OCI-LY7 (cell line): ENCODE measurements at regions not wholly inside any gene's neighbourhood (a gene's known extent, or its start where the extent isn't known, plus 50 kb on each side); places are given as distances from the start of the nearest gene placed in this dataset.
A peak's percentile ranks its signal among the peaks of the same experiment; 100 is the strongest.

Source experiments
- BruUV-seq: library from RNA; stranded (reverse); fragments of 400-500 nt; replicated peaks from 2 replicates; lab custom pipeline; 2021; lab: Mats Ljungman, UMichigan
- CTCF ChIA-PET: fragments of 300-600 bp; sonication (Branson Sonifier 250); formaldehyde crosslinking; loops from one replicate; lab custom pipeline; 2022; ENCODE audit warnings: antibody characterized with exemption; ENCODE audit not compliant: unreplicated experiment; lab: Charles Lee
- POLR2A ChIA-PET: fragments of 300-600 bp; sonication (Branson Sonifier 250); formaldehyde crosslinking; loops from one replicate; lab custom pipeline; 2022; ENCODE audit warnings: antibody characterized with exemption; lab: Charles Lee
- DNase-seq: peaks from one replicate; pipeline ENCODE4 v3.0.0-alpha.2; 2015; ENCODE audit warnings: low spot score
- H2AFZ ChIP-seq: fragments of 200-600 bp; sonication (generic), shearing (Covaris generic); 2 replicates; pipeline ENCODE4 v1.6.1; 2014; ENCODE audit warnings: mild to moderate bottlenecking, antibody characterized with exemption, low read length, moderate library complexity
- H3K27ac ChIP-seq: fragments of 200-600 bp; sonication (generic); 2 replicates; pipeline ENCODE4 v1.5.1; 2014; ENCODE audit warnings: mixed run types, low read depth, mild to moderate bottlenecking, moderate library complexity, low read length, inconsistent platforms; ENCODE audit not compliant: poor library complexity, severe bottlenecking
- H3K36me3 ChIP-seq: fragments of 200-600 bp; sonication (generic); 2 replicates; pipeline ENCODE4 v1.6.1; 2014; ENCODE audit warnings: mild to moderate bottlenecking, antibody characterized with exemption, low read length, moderate library complexity, mixed read lengths; ENCODE audit not compliant: insufficient read depth
- H3K4me1 ChIP-seq: fragments of 200-600 bp; sonication (generic); 2 replicates; pipeline ENCODE4 v1.5.1; 2014; ENCODE audit warnings: mild to moderate bottlenecking, low read length; ENCODE audit not compliant: insufficient read depth, poor library complexity, severe bottlenecking
- H3K4me2 ChIP-seq: fragments of 200-600 bp; sonication (generic); 2 replicates; pipeline ENCODE4 v1.6.1; 2014; ENCODE audit warnings: mild to moderate bottlenecking, low read length
- H3K4me3 ChIP-seq: fragments of 200-600 bp; sonication (generic); 2 replicates; pipeline ENCODE4 v1.5.1; 2014; ENCODE audit warnings: mild to moderate bottlenecking, low read depth, low read length; ENCODE audit not compliant: poor library complexity, severe bottlenecking
- H3K79me2 ChIP-seq: fragments of 200-600 bp; sonication (generic); 2 replicates; pipeline ENCODE4 v1.6.1; 2016; ENCODE audit warnings: low read depth, mild to moderate bottlenecking, low read length, moderate library complexity, mixed read lengths; ENCODE audit not compliant: insufficient read depth
- H3K9me2 ChIP-seq: fragments of 200-600 bp; sonication (generic); 2 replicates; pipeline ENCODE4 v1.6.1; 2016; ENCODE audit warnings: mild to moderate bottlenecking, low read length, mixed read lengths; ENCODE audit not compliant: insufficient read depth
- H3K9me3 ChIP-seq: fragments of 200-600 bp; sonication (generic); 2 replicates; pipeline ENCODE4 v1.6.1; 2014; ENCODE audit warnings: mild to moderate bottlenecking, mixed run types, low read length, mixed read lengths
- H4K20me1 ChIP-seq: fragments of 200-600 bp; sonication (generic); 2 replicates; pipeline ENCODE4 v1.6.1; 2014; ENCODE audit warnings: mild to moderate bottlenecking, antibody characterized with exemption, low read length, moderate library complexity, mixed read lengths; ENCODE audit not compliant: insufficient read depth
- CTCF ChIP-seq: fragments of 200-600 bp; sonication (generic); conservative IDR thresholded peaks from 2 replicates; pipeline ENCODE4 v1.5.1; 2014; ENCODE audit warnings: mild to moderate bottlenecking, antibody characterized with exemption, low read length, moderate library complexity, mixed read lengths
- EZH2phosphoT487 ChIP-seq: fragments of 200-600 bp; sonication (generic); IDR thresholded peaks from 2 replicates; pipeline ENCODE4 v1.6.1; 2018; ENCODE audit warnings: low read depth, borderline replicate concordance, mild to moderate bottlenecking, mixed run types, antibody characterized with exemption, low read length, moderate library complexity, mixed read lengths
- intact Hi-C: fragments of 100-400 bp; cut with micrococcal nuclease; formaldehyde crosslinking; loops from one replicate; pipeline ENCODE4 v1.10.0; 2022; ENCODE audit not compliant: unreplicated experiment

- Histone ChIP-seq H3K79me2 (no peaks in the 10 kb centered on the region), H4K20me1 (no peaks in the 10 kb centered on the region), H3K4me2 (peak overlapping the region; percentile 63), H3K9me2 (no peaks in the 10 kb centered on the region), H2AFZ (peak overlapping the region; percentile 84), H3K4me1 (peaks cover 22% of the 10 kb centered on the region), H3K27ac (no peak overlapping the region), H3K36me3 (no peaks in the 10 kb centered on the region), H3K4me3 (peak overlapping the region; percentile 37), H3K9me3 (no peaks in the 10 kb centered on the region)
- POLR2A ChIA-PET = interaction anchor here (0.6 to 1.8 kb wide), 5 partner anchors 36 to 492 kb away, joined by 3 to 7 read pairs (median 4); no protein-coding TSS in a partner anchor
- CTCF ChIA-PET = interaction anchor here (0.8 to 1.7 kb wide), 3 partner anchors 38 to 610 kb away, joined by 3 to 8 read pairs (median 3); no protein-coding TSS in a partner anchor
- intact Hi-C loops = loop anchor here (1.0 to 10.0 kb wide), 7 partner anchors 36 to 1241 kb away; partner anchors contain the start of gene IFT57
- peak; percentile 82 for DNase-seq
- no TSS peak for BruUV-seq
- TF ChIP-seq CTCF (peak; percentile 98), EZH2phosphoT487 (no peak)
These were observed 141.3 kb upstream of the CCDC54 start for GRCh38 chr3:107235928-107236315.

GRCh38 chr3:107236655-107237337 is 140.4 kb upstream of the CCDC54 start:
- DNase-seq = no peak
- Histone ChIP-seq H3K27ac (no peak overlapping the region), H3K9me3 (no peaks in the 10 kb centered on the region), H3K4me3 (no peak overlapping the region), H3K36me3 (no peaks in the 10 kb centered on the region), H3K4me1 (peaks cover 29% of the 10 kb centered on the region), H2AFZ (peak overlapping the region; percentile 84; the same call in 1 of the 2 replicates), H3K79me2 (no peaks in the 10 kb centered on the region), H4K20me1 (no peaks in the 10 kb centered on the region), H3K9me2 (no peaks in the 10 kb centered on the region), H3K4me2 (peak overlapping the region; percentile 63)
- no TSS peak for BruUV-seq
- TF ChIP-seq CTCF = no peak
- TF ChIP-seq EZH2phosphoT487 = no peak
- intact Hi-C loops = loop anchor here (1.0 to 10.0 kb wide), 7 partner anchors 36 to 1241 kb away; partner anchors contain the start of gene IFT57
- ChIA-PET CTCF (interaction anchor here (0.8 to 1.7 kb wide), 3 partner anchors 37 to 609 kb away, joined by 3 to 8 read pairs (median 3); no protein-coding TSS in a partner anchor), POLR2A (interaction anchor here (0.8 to 1.8 kb wide), 5 partner anchors 35 to 507 kb away, joined by 4 to 7 read pairs (median 5); no protein-coding TSS in a partner anchor)

GRCh38 chr3:107238787-107239186 is 138.5 kb upstream of the CCDC54 start:
- BruUV-seq = no TSS peak
- H3K4me1 ChIP-seq = peaks cover 40% of the 10 kb centered on the region
- TF ChIP-seq EZH2phosphoT487 (no peak), CTCF (no peak)
- H3K4me2 ChIP-seq = no peak overlapping the region
- H3K9me2 ChIP-seq = no peaks in the 10 kb centered on the region
- H3K36me3 ChIP-seq = no peaks in the 10 kb centered on the region
- intact Hi-C loops = loop anchor here (5.0 to 10.0 kb wide), 5 partner anchors 439 to 1239 kb away; partner anchors contain the start of gene IFT57
- H2AFZ ChIP-seq = no peak overlapping the region
- no peak overlapping the region for H3K27ac ChIP-seq
- no peaks in the 10 kb centered on the region for H3K79me2 ChIP-seq
- ChIA-PET CTCF (no interaction called here), POLR2A (interaction anchor here (0.7 to 1.3 kb wide), 3 partner anchors 28 to 100 kb away, joined by 3 to 4 read pairs (median 3); no protein-coding TSS in a partner anchor)
- no peak for DNase-seq
- no peaks in the 10 kb centered on the region for H3K9me3 ChIP-seq
- H4K20me1 ChIP-seq = no peaks in the 10 kb centered on the region
- H3K4me3 ChIP-seq = no peak overlapping the region
